Subcutaneous abdominal adipose tissue (tissue), 5 donors: ENCODE measurements at regions not wholly inside any gene's neighbourhood (a gene's known extent, or its start where the extent isn't known, plus 50 kb on each side); places are given as distances from the start of the nearest gene placed in this dataset.

ENCODE experiments used
- H3K27ac ChIP-seq: one replicate; pipeline ENCODE4 v1.7.0; 2013; ENCODE audit warnings: low read depth, mild to moderate bottlenecking, inconsistent platforms, low read length, moderate library complexity
- H3K27me3 ChIP-seq, 5 donors: one replicate each; pipeline ENCODE4 v1.7.0; 2013; ENCODE audit warnings: low read length in 5 of 5, inconsistent platforms in 1 of 5; ENCODE audit not compliant: control insufficient read depth in 5 of 5, insufficient read depth in 4 of 5
- H3K36me3 ChIP-seq, 5 donors: one replicate each; pipeline ENCODE4 v1.7.0; 2013; ENCODE audit warnings: low read length in 5 of 5; ENCODE audit not compliant: control insufficient read depth in 5 of 5, insufficient read depth in 5 of 5
- H3K4me1 ChIP-seq, 5 donors: one replicate each; pipeline ENCODE4 v1.7.0; 2013; ENCODE audit warnings: low read length in 5 of 5, mild to moderate bottlenecking in 3 of 5, moderate library complexity in 1 of 5; ENCODE audit not compliant: control insufficient read depth in 5 of 5, insufficient read depth in 5 of 5
- H3K4me3 ChIP-seq, 5 donors: one replicate each; pipeline ENCODE4 v1.7.0; 2013; ENCODE audit warnings: low read length in 5 of 5, low read depth in 1 of 5
- H3K9ac ChIP-seq, 5 donors: one replicate each; pipeline ENCODE4 v1.7.0; 2013; ENCODE audit warnings: low read length in 5 of 5, mild to moderate bottlenecking in 4 of 5, moderate library complexity in 3 of 5
- H3K9me3 ChIP-seq, 5 donors: one replicate each; pipeline ENCODE4 v1.7.0; 2013; ENCODE audit warnings: low read length in 5 of 5; ENCODE audit not compliant: control insufficient read depth in 5 of 5
- donor health status: healthy.
- donor health status: healthy.
- donor health status: healthy.
- donor health status: healthy.
- donor health status: healthy.

- Histone ChIP-seq H3K9me3 (no peaks in the 10 kb centered on the region), H3K4me1 (peaks cover 0 to 14% (median 13%) of the 10 kb centered on the region in 5 donors), H3K27me3 (no peaks in the 10 kb centered on the region), H3K27ac (no peak overlapping the region), H3K9ac (no peak overlapping the region), H3K4me3 (peak overlapping the region in 3 of 5 donors; percentile 10 to 49 (median 23)), H3K36me3 (no peaks in the 10 kb centered on the region)
Observed at GRCh38 chr5:124193371-124193789, 553.1 kb downstream of the ZNF608 start.

- no peaks in the 10 kb centered on the region for H3K36me3 ChIP-seq
- peaks cover 0 to 14% (median 13%) of the 10 kb centered on the region in 5 donors for H3K4me1 ChIP-seq
- no peak overlapping the region for H3K9ac ChIP-seq
- H3K27me3 ChIP-seq, result no peaks in the 10 kb centered on the region
- no peak overlapping the region for H3K4me3 ChIP-seq
- H3K27ac ChIP-seq, result no peak overlapping the region
- no peaks in the 10 kb centered on the region for H3K9me3 ChIP-seq
Observed at GRCh38 chr5:124192716-124193115, 553.7 kb downstream of the ZNF608 start.

- Histone ChIP-seq H3K4me3 (no peak overlapping the region), H3K27me3 (no peaks in the 10 kb centered on the region), H3K4me1 (no peaks in the 10 kb centered on the region), H3K27ac (no peak overlapping the region), H3K9ac (no peak overlapping the region), H3K36me3 (no peaks in the 10 kb centered on the region), H3K9me3 (no peaks in the 10 kb centered on the region)
Observed at GRCh38 chr5:124185716-124186115, 560.7 kb downstream of the ZNF608 start.

GRCh38 chr5:124182133-124182532 lies 564.3 kb downstream of the ZNF608 start:
- no peaks in the 10 kb centered on the region for H3K4me1 ChIP-seq
- H3K36me3 ChIP-seq, result no peaks in the 10 kb centered on the region
- H3K27ac ChIP-seq, result no peak overlapping the region
- no peak overlapping the region for H3K9ac ChIP-seq
- no peak overlapping the region for H3K4me3 ChIP-seq
- H3K9me3 ChIP-seq, result no peaks in the 10 kb centered on the region
- H3K27me3 ChIP-seq, result no peaks in the 10 kb centered on the region

GRCh38 chr5:124180875-124181461 lies 565.5 kb downstream of the ZNF608 start:
- H3K9ac ChIP-seq, result no peak overlapping the region
- H3K27me3 ChIP-seq, result no peaks in the 10 kb centered on the region
- H3K27ac ChIP-seq, result no peak overlapping the region
- peaks cover 0 to 5% (median 4%) of the 10 kb centered on the region in 5 donors for H3K4me1 ChIP-seq
- no peaks in the 10 kb centered on the region for H3K36me3 ChIP-seq
- no peaks in the 10 kb centered on the region for H3K9me3 ChIP-seq
- H3K4me3 ChIP-seq, result no peak overlapping the region

GRCh38 chr5:124180299-124180874 lies 566.1 kb downstream of the ZNF608 start:
- H3K4me3 ChIP-seq, result no peak overlapping the region
- no peaks in the 10 kb centered on the region for H3K36me3 ChIP-seq
- H3K9ac ChIP-seq, result no peak overlapping the region
- peaks cover 0 to 5% (median 4%) of the 10 kb centered on the region in 5 donors for H3K4me1 ChIP-seq
- H3K27me3 ChIP-seq, result no peaks in the 10 kb centered on the region
- H3K27ac ChIP-seq, result no peak overlapping the region
- H3K9me3 ChIP-seq, result no peaks in the 10 kb centered on the region

GRCh38 chr5:124179819-124180218 lies 566.6 kb downstream of the ZNF608 start:
- H3K27me3 ChIP-seq, result no peaks in the 10 kb centered on the region
- H3K4me1 ChIP-seq, result peaks cover 0 to 5% (median 4%) of the 10 kb centered on the region in 5 donors
- no peaks in the 10 kb centered on the region for H3K9me3 ChIP-seq
- no peak overlapping the region for H3K27ac ChIP-seq
- H3K36me3 ChIP-seq, result no peaks in the 10 kb centered on the region
- no peak overlapping the region for H3K9ac ChIP-seq
- H3K4me3 ChIP-seq, result no peak overlapping the region

GRCh38 chr5:124178050-124178449 lies 568.4 kb downstream of the ZNF608 start:
- H3K27me3 ChIP-seq, result no peaks in the 10 kb centered on the region
- H3K36me3 ChIP-seq, result no peaks in the 10 kb centered on the region
- peaks cover 2 to 7% (median 3%) of the 10 kb centered on the region in 5 donors for H3K9me3 ChIP-seq

GRCh38 chr5:124176692-124177091 lies 569.7 kb downstream of the ZNF608 start:
- Histone ChIP-seq H3K27ac (no peak overlapping the region), H3K9ac (peak overlapping the region in 1 of 5 donors; percentile 49)

More at GRCh38 chr5:124178050-124178449, 568.4 kb downstream of the ZNF608 start:
- Histone ChIP-seq H3K4me1 (peaks cover 0 to 5% (median 4%) of the 10 kb centered on the region in 5 donors), H3K4me3 (no peak overlapping the region), H3K27ac (no peak overlapping the region), H3K9ac (no peak overlapping the region)

GRCh38 chr5:124173386-124173785 lies 573.1 kb downstream of the ZNF608 start:
- Histone ChIP-seq H3K36me3 (no peaks in the 10 kb centered on the region), H3K27ac (no peak overlapping the region), H3K27me3 (no peaks in the 10 kb centered on the region), H3K4me3 (no peak overlapping the region), H3K9me3 (peaks cover 11 to 28% (median 20%) of the 10 kb centered on the region in 5 donors), H3K9ac (no peak overlapping the region), H3K4me1 (peaks cover 0 to 5% (median 4%) of the 10 kb centered on the region in 5 donors)

More at GRCh38 chr5:124176692-124177091, 569.7 kb downstream of the ZNF608 start:
- no peaks in the 10 kb centered on the region for H3K36me3 ChIP-seq
- peaks cover 6 to 17% (median 15%) of the 10 kb centered on the region in 5 donors for H3K9me3 ChIP-seq
- no peak overlapping the region for H3K4me3 ChIP-seq
- peaks cover 0 to 5% (median 4%) of the 10 kb centered on the region in 5 donors for H3K4me1 ChIP-seq
- H3K27me3 ChIP-seq, result no peaks in the 10 kb centered on the region
